GM12878 (cell line): ENCODE measurements at regions not wholly inside any gene's neighbourhood (a gene's known extent, or its start where the extent isn't known, plus 50 kb on each side); places are given as distances from the start of the nearest gene placed in this dataset.

Experiments
- ATAC-seq: fragments of 200-7000 bp; cut with Tn5 transposase; 3 replicates; pipeline ENCODE4 v1.9.1; 2020; ENCODE audit warnings: mild to moderate bottlenecking, moderate library complexity
- BruUV-seq: library from RNA; stranded (reverse); fragments of 400-500 nt; replicated peaks from 2 replicates; lab custom pipeline; 2021; lab: Mats Ljungman, UMichigan
- CTCF ChIA-PET: fragments of 300-600 bp; sonication (Branson Sonifier 250); formaldehyde crosslinking; extraction: SDS; loops from one replicate; lab custom pipeline; 2021; ENCODE audit warnings: inconsistent platforms; lab: Yijun Ruan, JAX
- POLR2A ChIA-PET: fragments of 350-600 bp; formaldehyde crosslinking; extraction: SDS; loops from one replicate; lab custom pipeline; 2021; ENCODE audit warnings: inconsistent platforms; lab: Charles Lee
- RAD21 ChIA-PET: fragments of 300-600 bp; sonication (Branson Sonifier 250); formaldehyde crosslinking; loops from one replicate; lab custom pipeline; 2023; ENCODE audit warnings: antibody characterized with exemption; ENCODE audit not compliant: unreplicated experiment; lab: Charles Lee
- SMC1A ChIA-PET: fragments of 300-600 bp; sonication (Branson Sonifier 250); formaldehyde crosslinking; loops from one replicate; lab custom pipeline; 2023; ENCODE audit not compliant: unreplicated experiment, uncharacterized antibody; lab: Charles Lee
- DNase-seq: peaks from one replicate; pipeline ENCODE4 v3.0.0-alpha.2; 2011; ENCODE audit warnings: low read depth, low spot score
- FAIRE-seq: peaks from 3 replicates; lab custom pipeline; 2011; peaks lifted over from hg19 to GRCh38; lab: Jason Lieb, UNC
- H2AFZ ChIP-seq: 2 replicates; pipeline ENCODE4 v1.6.0; 2011; ENCODE audit warnings: low read depth, low read length, control low read depth; ENCODE audit not compliant: control insufficient read depth
- H3K27ac ChIP-seq: 2 replicates; pipeline ENCODE4 v1.5.1; 2011; ENCODE audit warnings: control low read depth; ENCODE audit not compliant: control insufficient read depth, insufficient read depth
- H3K27me3 ChIP-seq, 2 experiments: replicated peaks in 1 of 2; 2 replicates each; pipeline versions ENCODE4 v1.6.0 to v1.6.1; 2011; ENCODE audit warnings: low read length in 1 of 2; ENCODE audit not compliant: control insufficient read depth in 2 of 2, insufficient read depth in 2 of 2
- H3K36me3 ChIP-seq, 2 experiments: 2 replicates each; pipeline ENCODE4 v1.5.1; 2011; ENCODE audit warnings: low read length in 1 of 2; ENCODE audit not compliant: control insufficient read depth in 2 of 2, insufficient read depth in 2 of 2
- H3K4me1 ChIP-seq: 2 replicates; pipeline ENCODE4 v1.6.1; 2011; ENCODE audit warnings: mild to moderate bottlenecking, low read length, moderate library complexity, mixed read lengths; ENCODE audit not compliant: control insufficient read depth, insufficient read depth
- H3K4me2 ChIP-seq: 2 replicates; pipeline ENCODE4 v1.6.0; 2011; ENCODE audit warnings: control low read depth; ENCODE audit not compliant: control insufficient read depth, insufficient read depth
- H3K4me3 ChIP-seq: fragments of 200-600 bp; sonication (generic); 2 replicates; pipeline ENCODE4 v1.5.1; 2016
- H3K79me2 ChIP-seq: 2 replicates; pipeline ENCODE4 v1.6.0; 2011; ENCODE audit warnings: low read length; ENCODE audit not compliant: control insufficient read depth, insufficient read depth
- H3K9ac ChIP-seq: 2 replicates; pipeline ENCODE4 v1.8.0; 2011; ENCODE audit warnings: low read length, control low read depth, mixed read lengths; ENCODE audit not compliant: control insufficient read depth, insufficient read depth
- H3K9me3 ChIP-seq: replicated peaks from 3 replicates; pipeline ENCODE4 v1.5.1; 2011; ENCODE audit warnings: mild to moderate bottlenecking, low read length; ENCODE audit not compliant: control insufficient read depth, insufficient read depth
- H4K20me1 ChIP-seq: 2 replicates; pipeline ENCODE4 v1.6.0; 2011; ENCODE audit not compliant: control insufficient read depth, insufficient read depth
- KDM1A ChIP-seq: fragments of 200-600 bp; sonication (generic); IDR thresholded peaks from 2 replicates; pipeline ENCODE4 v1.6.1; 2016; ENCODE audit warnings: borderline replicate concordance
- NR2C1 ChIP-seq: fragments of 450-650 bp; IDR thresholded peaks from 2 replicates; pipeline ENCODE4 v1.6.1; 2017; ENCODE audit warnings: antibody characterized with exemption, mild to moderate bottlenecking, moderate library complexity
- PML ChIP-seq: IDR thresholded peaks from 2 replicates; pipeline ENCODE4 v1.6.1; 2012; ENCODE audit warnings: low read length, inconsistent platforms
- RBBP5 ChIP-seq: fragments of 200-600 bp; sonication (generic); conservative IDR thresholded peaks from 2 replicates; pipeline ENCODE4 v1.6.1; 2016
- SREBF2 ChIP-seq: IDR thresholded peaks from 2 replicates; pipeline ENCODE4 v1.6.1; 2012; ENCODE audit warnings: mild to moderate bottlenecking, low read length
- TARDBP ChIP-seq: IDR thresholded peaks from 2 replicates; pipeline ENCODE4 v1.6.1; 2016; ENCODE audit warnings: borderline replicate concordance
- ZNF384 ChIP-seq: IDR thresholded peaks from 2 replicates; pipeline ENCODE4 v1.6.1; 2012; ENCODE audit warnings: low read depth, mild to moderate bottlenecking, low read length, improper control_type of control experiment, borderline replicate concordance
- WGBS: methylation state at CpG from one replicate; pipeline ENCODE4 v1.1.6; 2016; ENCODE audit warnings: low lambda C conversion rate; ENCODE audit not compliant: insufficient replicate concordance, insufficient coverage; ENCODE audit errors: missing lambda C conversion rate; 5-methylcytosine and 5-hydroxymethylcytosine counted together
- in situ Hi-C: fragments of 300-500 bp; cut with MboI; formaldehyde crosslinking; loops from 9 replicates; pipeline ENCODE4 v1.14.3; 2018; ENCODE audit warnings: mixed read lengths
- intact Hi-C: fragments of 100-400 bp; cut with micrococcal nuclease; formaldehyde crosslinking; loops from one replicate; pipeline ENCODE4 v1.14.2; 2022; ENCODE audit not compliant: unreplicated experiment
- TF ChIP-seq, protein P1 (sequence below): fragments of 450-650 bp; conservative IDR thresholded peaks from 2 replicates; pipeline ENCODE4 v1.6.1; 2017; ENCODE audit warnings: mild to moderate bottlenecking, moderate library complexity
- TF ChIP-seq, protein P2 (sequence below): fragments of 450-650 bp; IDR thresholded peaks from 2 replicates; pipeline ENCODE4 v1.6.1; 2017; ENCODE audit warnings: low read depth, mild to moderate bottlenecking, moderate library complexity
- TF ChIP-seq, protein P3 (sequence below): IDR thresholded peaks from 2 replicates; pipeline ENCODE4 v1.6.1; 2012; ENCODE audit warnings: mild to moderate bottlenecking, low read depth, low read length
- TF ChIP-seq, protein P4 (sequence below): fragments of 450-650 bp; IDR thresholded peaks from 2 replicates; pipeline ENCODE4 v1.6.1; 2018; ENCODE audit warnings: mild to moderate bottlenecking, low read depth, moderate library complexity; ENCODE audit not compliant: partially characterized antibody
- TF ChIP-seq, protein P5 (sequence below): fragments of 450-650 bp; IDR thresholded peaks from 2 replicates; pipeline ENCODE4 v1.6.1; 2016; ENCODE audit warnings: mild to moderate bottlenecking

DNA sequence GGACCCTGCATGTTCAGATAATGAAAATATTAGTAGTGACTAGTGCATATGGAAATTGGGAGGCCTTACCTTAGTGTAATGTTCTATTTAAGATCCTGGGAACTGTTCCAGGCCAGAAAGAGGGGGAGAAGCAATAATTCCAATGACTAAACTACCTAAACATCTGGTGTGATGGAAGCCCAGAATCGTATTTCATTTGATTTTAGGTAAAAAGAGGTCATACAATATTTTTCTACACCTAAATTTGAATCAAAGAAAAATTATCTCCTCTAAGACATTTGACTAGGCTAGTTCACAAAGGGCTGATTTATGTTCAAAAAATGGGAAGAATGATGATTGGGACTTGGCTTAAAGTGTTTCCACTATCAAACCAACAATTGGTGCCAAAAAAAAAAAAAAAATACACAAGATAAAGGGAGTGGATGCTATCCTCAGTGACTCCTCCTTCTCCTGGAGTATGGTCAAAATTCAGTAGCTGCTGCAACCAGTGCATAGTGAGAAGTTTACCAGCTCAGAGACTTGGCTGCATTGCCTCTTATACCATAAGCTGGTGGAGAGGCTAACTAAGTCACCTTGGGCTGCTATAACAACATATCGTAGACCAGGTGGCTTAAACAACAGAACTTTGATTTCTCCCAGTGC lies 1038.3 kb upstream of the ACVR2A start:
- CTCF ChIA-PET = interaction anchor here (1.1 kb wide), 1 partner anchor 113 kb away, joined by 4 read pairs; no protein-coding TSS in a partner anchor
- H3K36me3 ChIP-seq = no peaks in the 10 kb centered on the region
- H3K27me3 ChIP-seq = no peaks in the 10 kb centered on the region
- SMC1A ChIA-PET = interaction anchor here (1.0 to 1.7 kb wide), 6 partner anchors 13 to 101 kb away, joined by 3 to 9 read pairs (median 4); no protein-coding TSS in a partner anchor
- in situ Hi-C loops = no loop called here
- H3K27ac ChIP-seq = no peak overlapping the region
- 0% methylated on average over 2 of the region's 2 CpGs for WGBS
- H3K9ac ChIP-seq = no peak overlapping the region
- DNase-seq (no peak), ATAC-seq (no peak; the same call in 2 of the 3 replicates), FAIRE-seq (no peak)
- intact Hi-C loops = no loop called here
- no peaks in the 10 kb centered on the region for H4K20me1 ChIP-seq
- H3K79me2 ChIP-seq = no peaks in the 10 kb centered on the region
- no TSS peak for BruUV-seq
- H3K4me1 ChIP-seq = no peaks in the 10 kb centered on the region
- H3K4me3 ChIP-seq = no peak overlapping the region
- H3K9me3 ChIP-seq = no peaks in the 10 kb centered on the region
- RAD21 ChIA-PET = interaction anchor here (0.9 to 1.7 kb wide), 3 partner anchors 13 to 88 kb away, joined by 3 to 5 read pairs (median 5); no protein-coding TSS in a partner anchor
- POLR2A ChIA-PET = interaction anchor here (1.4 to 2.5 kb wide), 3 partner anchors 8 to 15 kb away, joined by 4 to 8 read pairs (median 7); no protein-coding TSS in a partner anchor
- no peak overlapping the region for H3K4me2 ChIP-seq
- no peak overlapping the region for H2AFZ ChIP-seq
- TF ChIP-seq, protein P1, sequence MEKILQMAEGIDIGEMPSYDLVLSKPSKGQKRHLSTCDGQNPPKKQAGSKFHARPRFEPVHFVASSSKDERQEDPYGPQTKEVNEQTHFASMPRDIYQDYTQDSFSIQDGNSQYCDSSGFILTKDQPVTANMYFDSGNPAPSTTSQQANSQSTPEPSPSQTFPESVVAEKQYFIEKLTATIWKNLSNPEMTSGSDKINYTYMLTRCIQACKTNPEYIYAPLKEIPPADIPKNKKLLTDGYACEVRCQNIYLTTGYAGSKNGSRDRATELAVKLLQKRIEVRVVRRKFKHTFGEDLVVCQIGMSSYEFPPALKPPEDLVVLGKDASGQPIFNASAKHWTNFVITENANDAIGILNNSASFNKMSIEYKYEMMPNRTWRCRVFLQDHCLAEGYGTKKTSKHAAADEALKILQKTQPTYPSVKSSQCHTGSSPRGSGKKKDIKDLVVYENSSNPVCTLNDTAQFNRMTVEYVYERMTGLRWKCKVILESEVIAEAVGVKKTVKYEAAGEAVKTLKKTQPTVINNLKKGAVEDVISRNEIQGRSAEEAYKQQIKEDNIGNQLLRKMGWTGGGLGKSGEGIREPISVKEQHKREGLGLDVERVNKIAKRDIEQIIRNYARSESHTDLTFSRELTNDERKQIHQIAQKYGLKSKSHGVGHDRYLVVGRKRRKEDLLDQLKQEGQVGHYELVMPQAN = no peak
- TF ChIP-seq PML (no peak), SREBF2 (no peak), TARDBP (no peak), ZNF384 (no peak), NR2C1 (no peak), KDM1A (no peak), RBBP5 (no peak)
- TF ChIP-seq, protein P2, sequence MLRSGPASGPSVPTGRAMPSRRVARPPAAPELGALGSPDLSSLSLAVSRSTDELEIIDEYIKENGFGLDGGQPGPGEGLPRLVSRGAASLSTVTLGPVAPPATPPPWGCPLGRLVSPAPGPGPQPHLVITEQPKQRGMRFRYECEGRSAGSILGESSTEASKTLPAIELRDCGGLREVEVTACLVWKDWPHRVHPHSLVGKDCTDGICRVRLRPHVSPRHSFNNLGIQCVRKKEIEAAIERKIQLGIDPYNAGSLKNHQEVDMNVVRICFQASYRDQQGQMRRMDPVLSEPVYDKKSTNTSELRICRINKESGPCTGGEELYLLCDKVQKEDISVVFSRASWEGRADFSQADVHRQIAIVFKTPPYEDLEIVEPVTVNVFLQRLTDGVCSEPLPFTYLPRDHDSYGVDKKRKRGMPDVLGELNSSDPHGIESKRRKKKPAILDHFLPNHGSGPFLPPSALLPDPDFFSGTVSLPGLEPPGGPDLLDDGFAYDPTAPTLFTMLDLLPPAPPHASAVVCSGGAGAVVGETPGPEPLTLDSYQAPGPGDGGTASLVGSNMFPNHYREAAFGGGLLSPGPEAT = no peak
- TF ChIP-seq, protein P3, sequence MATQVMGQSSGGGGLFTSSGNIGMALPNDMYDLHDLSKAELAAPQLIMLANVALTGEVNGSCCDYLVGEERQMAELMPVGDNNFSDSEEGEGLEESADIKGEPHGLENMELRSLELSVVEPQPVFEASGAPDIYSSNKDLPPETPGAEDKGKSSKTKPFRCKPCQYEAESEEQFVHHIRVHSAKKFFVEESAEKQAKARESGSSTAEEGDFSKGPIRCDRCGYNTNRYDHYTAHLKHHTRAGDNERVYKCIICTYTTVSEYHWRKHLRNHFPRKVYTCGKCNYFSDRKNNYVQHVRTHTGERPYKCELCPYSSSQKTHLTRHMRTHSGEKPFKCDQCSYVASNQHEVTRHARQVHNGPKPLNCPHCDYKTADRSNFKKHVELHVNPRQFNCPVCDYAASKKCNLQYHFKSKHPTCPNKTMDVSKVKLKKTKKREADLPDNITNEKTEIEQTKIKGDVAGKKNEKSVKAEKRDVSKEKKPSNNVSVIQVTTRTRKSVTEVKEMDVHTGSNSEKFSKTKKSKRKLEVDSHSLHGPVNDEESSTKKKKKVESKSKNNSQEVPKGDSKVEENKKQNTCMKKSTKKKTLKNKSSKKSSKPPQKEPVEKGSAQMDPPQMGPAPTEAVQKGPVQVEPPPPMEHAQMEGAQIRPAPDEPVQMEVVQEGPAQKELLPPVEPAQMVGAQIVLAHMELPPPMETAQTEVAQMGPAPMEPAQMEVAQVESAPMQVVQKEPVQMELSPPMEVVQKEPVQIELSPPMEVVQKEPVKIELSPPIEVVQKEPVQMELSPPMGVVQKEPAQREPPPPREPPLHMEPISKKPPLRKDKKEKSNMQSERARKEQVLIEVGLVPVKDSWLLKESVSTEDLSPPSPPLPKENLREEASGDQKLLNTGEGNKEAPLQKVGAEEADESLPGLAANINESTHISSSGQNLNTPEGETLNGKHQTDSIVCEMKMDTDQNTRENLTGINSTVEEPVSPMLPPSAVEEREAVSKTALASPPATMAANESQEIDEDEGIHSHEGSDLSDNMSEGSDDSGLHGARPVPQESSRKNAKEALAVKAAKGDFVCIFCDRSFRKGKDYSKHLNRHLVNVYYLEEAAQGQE = no peak
- TF ChIP-seq, protein P4, sequence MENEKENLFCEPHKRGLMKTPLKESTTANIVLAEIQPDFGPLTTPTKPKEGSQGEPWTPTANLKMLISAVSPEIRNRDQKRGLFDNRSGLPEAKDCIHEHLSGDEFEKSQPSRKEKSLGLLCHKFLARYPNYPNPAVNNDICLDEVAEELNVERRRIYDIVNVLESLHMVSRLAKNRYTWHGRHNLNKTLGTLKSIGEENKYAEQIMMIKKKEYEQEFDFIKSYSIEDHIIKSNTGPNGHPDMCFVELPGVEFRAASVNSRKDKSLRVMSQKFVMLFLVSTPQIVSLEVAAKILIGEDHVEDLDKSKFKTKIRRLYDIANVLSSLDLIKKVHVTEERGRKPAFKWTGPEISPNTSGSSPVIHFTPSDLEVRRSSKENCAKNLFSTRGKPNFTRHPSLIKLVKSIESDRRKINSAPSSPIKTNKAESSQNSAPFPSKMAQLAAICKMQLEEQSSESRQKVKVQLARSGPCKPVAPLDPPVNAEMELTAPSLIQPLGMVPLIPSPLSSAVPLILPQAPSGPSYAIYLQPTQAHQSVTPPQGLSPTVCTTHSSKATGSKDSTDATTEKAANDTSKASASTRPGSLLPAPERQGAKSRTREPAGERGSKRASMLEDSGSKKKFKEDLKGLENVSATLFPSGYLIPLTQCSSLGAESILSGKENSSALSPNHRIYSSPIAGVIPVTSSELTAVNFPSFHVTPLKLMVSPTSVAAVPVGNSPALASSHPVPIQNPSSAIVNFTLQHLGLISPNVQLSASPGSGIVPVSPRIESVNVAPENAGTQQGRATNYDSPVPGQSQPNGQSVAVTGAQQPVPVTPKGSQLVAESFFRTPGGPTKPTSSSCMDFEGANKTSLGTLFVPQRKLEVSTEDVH = no peak
- TF ChIP-seq, protein P5, sequence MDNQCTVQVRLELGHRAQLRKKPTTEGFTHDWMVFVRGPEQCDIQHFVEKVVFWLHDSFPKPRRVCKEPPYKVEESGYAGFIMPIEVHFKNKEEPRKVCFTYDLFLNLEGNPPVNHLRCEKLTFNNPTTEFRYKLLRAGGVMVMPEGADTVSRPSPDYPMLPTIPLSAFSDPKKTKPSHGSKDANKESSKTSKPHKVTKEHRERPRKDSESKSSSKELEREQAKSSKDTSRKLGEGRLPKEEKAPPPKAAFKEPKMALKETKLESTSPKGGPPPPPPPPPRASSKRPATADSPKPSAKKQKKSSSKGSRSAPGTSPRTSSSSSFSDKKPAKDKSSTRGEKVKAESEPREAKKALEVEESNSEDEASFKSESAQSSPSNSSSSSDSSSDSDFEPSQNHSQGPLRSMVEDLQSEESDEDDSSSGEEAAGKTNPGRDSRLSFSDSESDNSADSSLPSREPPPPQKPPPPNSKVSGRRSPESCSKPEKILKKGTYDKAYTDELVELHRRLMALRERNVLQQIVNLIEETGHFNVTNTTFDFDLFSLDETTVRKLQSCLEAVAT = no peak
